ENCODE measurements at regions not wholly inside any gene's neighbourhood (a gene's known extent, or its start where the extent isn't known, plus 50 kb on each side); places are given as distances from the start of the nearest gene placed in this dataset.

DNA sequence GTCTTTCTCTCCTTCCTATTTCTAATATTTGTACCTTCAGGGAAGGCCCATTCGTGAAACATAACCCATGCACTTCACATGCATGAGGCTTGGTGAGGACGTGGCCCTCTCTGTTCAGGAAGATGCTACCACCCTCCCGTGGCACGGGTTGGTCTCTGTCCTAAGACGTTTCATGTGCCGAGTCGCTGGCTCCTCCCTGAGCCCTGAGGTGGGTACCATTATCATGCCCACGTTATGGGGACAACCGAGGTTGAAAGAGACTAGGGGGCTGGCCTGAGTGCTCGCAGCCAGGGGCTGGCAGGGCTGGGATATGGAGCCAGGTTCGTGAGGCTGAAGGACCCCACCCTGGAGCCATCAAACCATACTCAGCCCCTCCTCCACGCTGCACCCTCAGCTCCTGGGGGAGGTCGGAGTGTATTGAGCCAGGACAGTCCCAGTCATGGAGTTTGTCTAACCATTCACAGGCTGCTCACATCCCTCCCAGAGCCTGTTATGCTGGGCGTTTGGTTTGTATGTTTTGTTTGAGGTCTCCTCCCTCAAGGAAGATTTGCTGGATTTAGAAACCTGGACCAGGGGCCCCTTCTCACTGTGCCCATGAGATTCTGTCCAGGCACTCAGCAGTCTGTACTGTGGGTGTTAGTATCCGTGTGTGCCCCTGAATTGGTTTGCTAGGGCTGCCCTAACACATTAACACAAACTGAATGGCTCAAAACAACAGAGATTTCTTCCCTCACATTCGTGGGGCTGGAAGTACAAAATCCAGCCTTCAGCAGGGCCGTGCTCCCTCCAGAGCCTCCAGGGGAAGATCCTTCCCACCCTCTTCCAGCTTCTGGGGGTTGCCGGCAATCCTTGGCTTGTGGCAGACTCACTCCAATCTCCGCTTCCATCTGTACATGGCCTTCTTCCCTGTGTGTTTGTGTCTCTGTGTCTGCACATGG is 88.3 kb downstream of the ANKRD60 start:
- intact Hi-C loops (cut with DNase I; ENCODE audit: low total_unique reads): no loop called here
- H3K9me3 ChIP-seq: no peaks in the 10 kb centered on the region
- WGBS, 5 donors: 75 to 87% (median 79%) methylated on average over 18 to 19 of the region's 19 CpGs
- no peak overlapping the region for H3K4me3 ChIP-seq
- TF ChIP-seq POLR2AphosphoS5 (IDR thresholded peaks at IDR 0.05) (no peak), CTCF (IDR thresholded peaks at IDR 0.05 in 8 of 11, conservative IDR thresholded peaks at IDR 0.05 in 3 of 11) (no peak), POLR2A (IDR thresholded peaks at IDR 0.05) (no peak)
- DNase-seq: no peak
- H3K27ac ChIP-seq: no peak overlapping the region
- H3K4me1 ChIP-seq: peaks cover 0 to 4% (median 0%) of the 10 kb centered on the region in 6 donors
- no peaks in the 10 kb centered on the region for H3K36me3 ChIP-seq
- H3K27me3 ChIP-seq (replicated peaks in 1 of 7): peaks cover 0 to 52% (median 4%) of the 10 kb centered on the region in 7 donors

DNA sequence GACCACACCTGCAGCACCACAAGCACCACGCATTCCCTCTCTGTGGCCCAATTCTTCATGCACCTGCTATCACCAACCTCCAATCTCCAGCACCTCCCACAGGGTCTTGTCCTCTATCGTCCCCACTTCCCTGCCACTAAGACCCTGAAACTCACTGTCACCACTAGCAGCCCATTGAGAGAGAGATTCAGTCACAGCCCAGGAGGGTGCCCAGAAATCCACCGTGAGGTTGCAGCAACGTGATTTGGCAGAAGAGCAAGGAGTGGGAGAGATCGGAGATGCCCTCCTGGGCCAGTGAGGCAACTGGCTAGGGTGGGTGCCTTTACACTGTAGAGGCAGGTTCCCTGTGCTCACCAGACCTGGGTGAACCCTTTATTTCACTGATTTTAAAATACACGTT is 90.1 kb downstream of the ANKRD60 start:
- 80 to 87% (median 86%) methylated on average over 6 of the region's 6 CpGs for WGBS, 5 donors
- no peak for TF ChIP-seq POLR2A (IDR thresholded peaks at IDR 0.05)
- TF ChIP-seq CTCF (IDR thresholded peaks at IDR 0.05 in 8 of 11, conservative IDR thresholded peaks at IDR 0.05 in 3 of 11): no peak
- TF ChIP-seq POLR2AphosphoS5 (IDR thresholded peaks at IDR 0.05): no peak
- H3K4me3 ChIP-seq: no peak overlapping the region
- intact Hi-C loops (cut with DNase I; ENCODE audit: low total_unique reads): no loop called here
- H3K27ac ChIP-seq: no peak overlapping the region
- peaks cover 0 to 69% (median 4%) of the 10 kb centered on the region in 7 donors for H3K27me3 ChIP-seq (replicated peaks in 1 of 7)
- no peaks in the 10 kb centered on the region for H3K36me3 ChIP-seq
- peaks cover 0 to 4% (median 0%) of the 10 kb centered on the region in 6 donors for H3K4me1 ChIP-seq
- peak; percentile 47 for DNase-seq
- no peaks in the 10 kb centered on the region for H3K9me3 ChIP-seq

GRCh38 chr20:58137651-58138265 is 90.7 kb downstream of the ANKRD60 start:
- H3K27ac ChIP-seq: no peak overlapping the region
- H3K9me3 ChIP-seq: no peaks in the 10 kb centered on the region
- WGBS, 5 donors: 88 to 94% (median 90%) methylated on average over 9 of the region's 9 CpGs
- no peaks in the 10 kb centered on the region for H3K36me3 ChIP-seq
- peaks cover 0 to 76% (median 6%) of the 10 kb centered on the region in 7 donors for H3K27me3 ChIP-seq (replicated peaks in 1 of 7)
- peaks cover 0 to 4% (median 0%) of the 10 kb centered on the region in 6 donors for H3K4me1 ChIP-seq
- intact Hi-C loops (cut with DNase I; ENCODE audit: low total_unique reads): no loop called here
- peak; percentile 32 for DNase-seq
- no peak for TF ChIP-seq POLR2A (IDR thresholded peaks at IDR 0.05)
- no peak for TF ChIP-seq CTCF (IDR thresholded peaks at IDR 0.05 in 8 of 11, conservative IDR thresholded peaks at IDR 0.05 in 3 of 11)
- no peak for TF ChIP-seq POLR2AphosphoS5 (IDR thresholded peaks at IDR 0.05)
- no peak overlapping the region for H3K4me3 ChIP-seq

- Histone ChIP-seq H3K27me3 (replicated peaks in 1 of 7) (peaks cover 0 to 81% (median 9%) of the 10 kb centered on the region in 7 donors), H3K4me1 (peaks cover 0 to 4% (median 0%) of the 10 kb centered on the region in 6 donors), H3K9me3 (no peaks in the 10 kb centered on the region), H3K4me3 (no peak overlapping the region), H3K36me3 (no peaks in the 10 kb centered on the region), H3K27ac (no peak overlapping the region)
- intact Hi-C loops (cut with DNase I; ENCODE audit: low total_unique reads): no loop called here
- WGBS, 5 donors: 89 to 95% (median 93%) methylated on average over 7 of the region's 7 CpGs
- no peak for DNase-seq
- TF ChIP-seq POLR2A (IDR thresholded peaks at IDR 0.05) (no peak), CTCF (IDR thresholded peaks at IDR 0.05 in 8 of 11, conservative IDR thresholded peaks at IDR 0.05 in 3 of 11) (no peak), POLR2AphosphoS5 (IDR thresholded peaks at IDR 0.05) (no peak)
These were observed 91.2 kb downstream of the ANKRD60 start for GRCh38 chr20:58137236-58137635.
